ENCODE measurements at regions not wholly inside any gene's neighbourhood (a gene's known extent, or its start where the extent isn't known, plus 50 kb on each side); places are given as distances from the start of the nearest gene placed in this dataset.

GRCh38 chr5:74454263-74455030 lies 186.1 kb downstream of the ENC1 start:
- TF ChIP-seq CTCF (IDR thresholded peaks at IDR 0.05): no peak
- TF ChIP-seq POLR2A (IDR thresholded peaks at IDR 0.05): no peak
